22Rv1 (cell line): ENCODE measurements at regions not wholly inside any gene's neighbourhood (a gene's known extent, or its start where the extent isn't known, plus 50 kb on each side); places are given as distances from the start of the nearest gene placed in this dataset.

Experiments used
- H3K27ac ChIP-seq: fragments of 450-650 bp; 2 replicates; pipeline ENCODE4 v1.5.1; 2017
- ZFX ChIP-seq: fragments of 450-650 bp; IDR thresholded peaks from 2 replicates; pipeline ENCODE4 v1.6.1; 2017; ENCODE audit warnings: antibody characterized with exemption, borderline replicate concordance
- TF ChIP-seq, protein P1 (sequence below): fragments of 450-650 bp; IDR thresholded peaks from 2 replicates; pipeline ENCODE4 v1.5.1; 2017; ENCODE audit warnings: mild to moderate bottlenecking

GRCh38 chr2:107002735-107003134, 116.8 kb upstream of the ST6GAL2 start:
- TF ChIP-seq, protein P1, sequence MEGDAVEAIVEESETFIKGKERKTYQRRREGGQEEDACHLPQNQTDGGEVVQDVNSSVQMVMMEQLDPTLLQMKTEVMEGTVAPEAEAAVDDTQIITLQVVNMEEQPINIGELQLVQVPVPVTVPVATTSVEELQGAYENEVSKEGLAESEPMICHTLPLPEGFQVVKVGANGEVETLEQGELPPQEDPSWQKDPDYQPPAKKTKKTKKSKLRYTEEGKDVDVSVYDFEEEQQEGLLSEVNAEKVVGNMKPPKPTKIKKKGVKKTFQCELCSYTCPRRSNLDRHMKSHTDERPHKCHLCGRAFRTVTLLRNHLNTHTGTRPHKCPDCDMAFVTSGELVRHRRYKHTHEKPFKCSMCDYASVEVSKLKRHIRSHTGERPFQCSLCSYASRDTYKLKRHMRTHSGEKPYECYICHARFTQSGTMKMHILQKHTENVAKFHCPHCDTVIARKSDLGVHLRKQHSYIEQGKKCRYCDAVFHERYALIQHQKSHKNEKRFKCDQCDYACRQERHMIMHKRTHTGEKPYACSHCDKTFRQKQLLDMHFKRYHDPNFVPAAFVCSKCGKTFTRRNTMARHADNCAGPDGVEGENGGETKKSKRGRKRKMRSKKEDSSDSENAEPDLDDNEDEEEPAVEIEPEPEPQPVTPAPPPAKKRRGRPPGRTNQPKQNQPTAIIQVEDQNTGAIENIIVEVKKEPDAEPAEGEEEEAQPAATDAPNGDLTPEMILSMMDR, result no peak
- TF ChIP-seq ZFX, result no peak
- no peak overlapping the region for H3K27ac ChIP-seq

- no peak overlapping the region for H3K27ac ChIP-seq
- TF ChIP-seq ZFX, result no peak
- TF ChIP-seq, protein P1, result no peak
These were observed 119.9 kb upstream of the ST6GAL2 start for GRCh38 chr2:107005853-107006252.

- TF ChIP-seq, protein P1, result no peak
- no peak for TF ChIP-seq ZFX
- no peak overlapping the region for H3K27ac ChIP-seq
These were observed 120.9 kb upstream of the ST6GAL2 start for GRCh38 chr2:107006836-107007235.

GRCh38 chr2:107007927-107008326, 122.0 kb upstream of the ST6GAL2 start:
- no peak overlapping the region for H3K27ac ChIP-seq
- TF ChIP-seq ZFX, result no peak
- TF ChIP-seq, protein P1, result no peak

GRCh38 chr2:107008843-107009242, 122.9 kb upstream of the ST6GAL2 start:
- TF ChIP-seq, protein P1, result no peak
- no peak for TF ChIP-seq ZFX
- no peak overlapping the region for H3K27ac ChIP-seq

- no peak overlapping the region for H3K27ac ChIP-seq
- no peak for TF ChIP-seq ZFX
- TF ChIP-seq, protein P1, result no peak
These were observed 123.3 kb upstream of the ST6GAL2 start for GRCh38 chr2:107009275-107009674.

GRCh38 chr2:107012714-107013306, 126.8 kb upstream of the ST6GAL2 start:
- H3K27ac ChIP-seq, result no peak overlapping the region
- TF ChIP-seq, protein P1, result no peak
- no peak for TF ChIP-seq ZFX
